A549 (cell line): ENCODE measurements at regions not wholly inside any gene's neighbourhood (a gene's known extent, or its start where the extent isn't known, plus 50 kb on each side); places are given as distances from the start of the nearest gene placed in this dataset.

Source experiments
- ATAC-seq, 2 experiments: fragments of 200-7000 bp in 1 of 2; fragments of >200 bp in 1 of 2; cut with Nextera tagmentation in 1 of 2; cut with Tn5 transposase in 1 of 2; 3 replicates each; pipeline versions ENCODE4 v1.8.0 to v1.9.1; 2018 to 2020; ENCODE audit warnings: mild to moderate bottlenecking in 1 of 2, moderate library complexity in 1 of 2
- CTCF ChIA-PET: fragments of 300-600 bp; sonication (Branson Sonifier 250); formaldehyde crosslinking; extraction: SDS; loops from one replicate; lab custom pipeline; 2021; ENCODE audit warnings: antibody characterized with exemption, inconsistent platforms; lab: Yijun Ruan, JAX
- POLR2A ChIA-PET: fragments of 350-600 bp; formaldehyde crosslinking; extraction: SDS; loops from one replicate; lab custom pipeline; 2021; ENCODE audit warnings: antibody characterized with exemption, inconsistent platforms; lab: Yijun Ruan, JAX
- DNase-seq, 2 experiments: peaks; one replicate each; pipeline versions ENCODE4 v3.0.0 to v3.0.0-alpha.2; 2011 to 2016; ENCODE audit warnings: low read depth in 1 of 2, low spot score in 1 of 2
- FAIRE-seq: peaks from 2 replicates; lab custom pipeline; 2011; peaks lifted over from hg19 to GRCh38; lab: Jason Lieb, UNC
- H3K27ac ChIP-seq, 2 experiments: fragments of >200 bp; sonication (Bioruptor Twin); formaldehyde crosslinking; 3 replicates each; pipeline ENCODE4 v1.5.1; 2016 to 2017
- H3K4me1 ChIP-seq: fragments of >200 bp; sonication (Bioruptor Twin); formaldehyde crosslinking; 3 replicates; pipeline ENCODE4 v1.6.1; 2016
- H3K4me2 ChIP-seq: fragments of >200 bp; sonication (Bioruptor Twin); formaldehyde crosslinking; 3 replicates; pipeline ENCODE4 v1.6.1; 2016
- H3K4me3 ChIP-seq: fragments of >200 bp; sonication (Bioruptor Twin); formaldehyde crosslinking; 3 replicates; pipeline ENCODE4 v1.5.1; 2016
- H3K9me3 ChIP-seq: fragments of >200 bp; sonication (Bioruptor Twin); formaldehyde crosslinking; 3 replicates; pipeline ENCODE4 v1.6.1; 2016
- CBX2 ChIP-seq: fragments of 200-600 bp; sonication (generic); IDR thresholded peaks from 2 replicates; pipeline ENCODE4 v1.6.1; 2016; ENCODE audit warnings: low read depth, mild to moderate bottlenecking, borderline replicate concordance
- CEBPB ChIP-seq, 2 experiments: fragments of >200 bp in 1 of 2; sonication (Bioruptor Twin) in 1 of 2; formaldehyde crosslinking in 1 of 2; IDR thresholded peaks; 2 replicates each; pipeline ENCODE4 v1.6.1; 2012 to 2016
- CHD2 ChIP-seq: fragments of 150-350 bp; IDR thresholded peaks from 2 replicates; pipeline ENCODE4 v1.6.1; 2014; ENCODE audit warnings: low read length; ENCODE audit not compliant: partially characterized antibody
- CHD4 ChIP-seq: fragments of 200-600 bp; sonication (generic); IDR thresholded peaks from 2 replicates; pipeline ENCODE4 v1.6.1; 2016; ENCODE audit warnings: antibody characterized with exemption, mild to moderate bottlenecking, borderline replicate concordance
- E2F6 ChIP-seq: IDR thresholded peaks from 2 replicates; pipeline ENCODE4 v1.6.1; 2012; ENCODE audit warnings: low read depth, borderline replicate concordance
- ESRRA ChIP-seq: fragments of 150-350 bp; IDR thresholded peaks from 2 replicates; pipeline ENCODE4 v1.6.1; 2014; ENCODE audit warnings: mild to moderate bottlenecking, low read length, borderline replicate concordance
- FOXS1 ChIP-seq: fragments of 250-450 bp; sonication (Bioruptor Pico); IDR thresholded peaks from 2 replicates; pipeline ENCODE4 v1.5.0; 2020; ENCODE audit warnings: mild to moderate bottlenecking, moderate library complexity
- GATA3 ChIP-seq: IDR thresholded peaks from 2 replicates; pipeline ENCODE4 v1.6.1; 2012; ENCODE audit warnings: borderline replicate concordance
- HDAC2 ChIP-seq: fragments of 200-600 bp; sonication (generic); IDR thresholded peaks from 2 replicates; pipeline ENCODE4 v1.6.1; 2016
- HMGXB4 ChIP-seq: fragments of 250-450 bp; sonication (Bioruptor Pico); IDR thresholded peaks from 2 replicates; pipeline ENCODE4 v1.5.0; 2021; ENCODE audit warnings: mild to moderate bottlenecking, moderate library complexity, borderline replicate concordance
- HOXA7 ChIP-seq: fragments of 250-450 bp; sonication (Bioruptor Pico); IDR thresholded peaks from 2 replicates; pipeline ENCODE4 v1.5.0; 2020; ENCODE audit warnings: mild to moderate bottlenecking, moderate library complexity
- HOXB13 ChIP-seq: fragments of 250-450 bp; sonication (Bioruptor Pico); IDR thresholded peaks from 2 replicates; pipeline ENCODE4 v1.5.0; 2020; ENCODE audit warnings: low read depth, mild to moderate bottlenecking, moderate library complexity
- HOXB5 ChIP-seq: fragments of 250-450 bp; sonication (Bioruptor Pico); IDR thresholded peaks from 2 replicates; pipeline ENCODE4 v1.5.0; 2020; ENCODE audit warnings: mild to moderate bottlenecking, moderate library complexity
- JUN ChIP-seq, 2 experiments: fragments of >200 bp; sonication (Bioruptor Twin); formaldehyde crosslinking; IDR thresholded peaks; 2 replicates in 1 of 2; 3 replicates in 1 of 2; pipeline ENCODE4 v1.6.1; 2016 to 2017
- MAZ ChIP-seq: fragments of 150-350 bp; IDR thresholded peaks from 2 replicates; pipeline ENCODE4 v1.6.1; 2014; ENCODE audit warnings: antibody characterized with exemption, low read depth, low read length, borderline replicate concordance
- MYC ChIP-seq: IDR thresholded peaks from 2 replicates; pipeline ENCODE4 v1.6.1; 2012; ENCODE audit warnings: mild to moderate bottlenecking, inconsistent platforms, low read length, improper control_type of control experiment, borderline replicate concordance
- NPAS2 ChIP-seq: fragments of 250-450 bp; sonication (Bioruptor Pico); IDR thresholded peaks from 2 replicates; pipeline ENCODE4 v1.8.0; 2022; ENCODE audit warnings: mild to moderate bottlenecking, moderate library complexity, borderline replicate concordance
- NR3C1 ChIP-seq: fragments of >200 bp; sonication (Bioruptor Twin); formaldehyde crosslinking; IDR thresholded peaks from 3 replicates; pipeline ENCODE4 v1.6.1; 2017
- PHF8 ChIP-seq: fragments of 200-600 bp; sonication (generic); IDR thresholded peaks from 2 replicates; pipeline ENCODE4 v1.6.1; 2016; ENCODE audit warnings: low read depth, mild to moderate bottlenecking, antibody characterized with exemption, moderate library complexity, borderline replicate concordance
- POLR2AphosphoS2 ChIP-seq: conservative IDR thresholded peaks from 2 replicates; pipeline ENCODE4 v1.6.1; 2012; ENCODE audit warnings: low read length, improper control_type of control experiment, inconsistent platforms
- RAD21 ChIP-seq, 2 experiments: fragments of >200 bp in 1 of 2; sonication (Bioruptor Twin) in 1 of 2; formaldehyde crosslinking in 1 of 2; IDR thresholded peaks in 1 of 2; conservative IDR thresholded peaks in 1 of 2; 2 replicates in 1 of 2; 3 replicates in 1 of 2; pipeline ENCODE4 v1.6.1; 2012 to 2018; ENCODE audit warnings: inconsistent platforms in 1 of 2
- RARB ChIP-seq: fragments of 250-450 bp; sonication (Bioruptor Pico); IDR thresholded peaks from 2 replicates; pipeline ENCODE4 v1.8.0; 2021; ENCODE audit warnings: mild to moderate bottlenecking, moderate library complexity
- RFX5 ChIP-seq: fragments of 450-650 bp; IDR thresholded peaks from 2 replicates; pipeline ENCODE4 v1.7.1; 2014; ENCODE audit warnings: antibody characterized with exemption, mild to moderate bottlenecking, moderate library complexity
- ZC3H11A ChIP-seq: fragments of 450-650 bp; IDR thresholded peaks from 2 replicates; pipeline ENCODE4 v1.6.1; 2014; ENCODE audit warnings: antibody characterized with exemption, mild to moderate bottlenecking
- WGBS: methylation state at CpG from one replicate; pipeline ENCODE4 v1.1.6; 2017; ENCODE audit errors: missing lambda C conversion rate; 5-methylcytosine and 5-hydroxymethylcytosine counted together
- TF ChIP-seq, protein P1 (sequence below): fragments of 250-450 bp; sonication (Bioruptor Pico); IDR thresholded peaks from 2 replicates; pipeline ENCODE4 v1.5.0; 2020; ENCODE audit warnings: low read depth, mild to moderate bottlenecking, moderate library complexity
- TF ChIP-seq, protein P2 (sequence below): fragments of >200 bp; sonication (Bioruptor Twin); formaldehyde crosslinking; IDR thresholded peaks from 3 replicates; pipeline ENCODE4 v1.5.1; 2016

DNA sequence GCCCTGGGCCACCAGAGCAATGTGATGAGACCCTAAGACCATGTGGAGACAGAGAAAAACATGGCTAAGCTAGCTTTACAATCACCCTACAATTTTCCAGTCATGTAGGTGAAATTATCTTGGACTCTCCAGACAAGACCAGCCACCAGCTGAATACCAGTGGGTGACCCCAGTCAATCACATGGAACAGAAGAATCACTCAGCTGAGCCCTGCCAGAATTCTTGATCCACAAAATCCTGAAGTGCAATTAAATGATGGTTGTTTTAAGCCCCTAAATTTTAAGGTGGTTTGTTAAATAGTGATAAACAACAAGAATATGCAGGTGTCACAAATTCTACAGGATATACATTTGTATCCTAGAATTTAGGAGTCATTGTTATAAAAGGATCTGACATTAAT, 69.5 kb upstream of the SMIM15 start:
- Histone ChIP-seq H3K9me3 (no peaks in the 10 kb centered on the region), H3K4me2 (no peak overlapping the region), H3K27ac (no peak overlapping the region), H3K4me1 (no peaks in the 10 kb centered on the region), H3K4me3 (no peak overlapping the region)
- CTCF ChIA-PET: no interaction called here
- no peak for TF ChIP-seq CHD4
- TF ChIP-seq RAD21 (conservative IDR thresholded peaks at IDR 0.05 in 1 of 2, IDR thresholded peaks at IDR 0.05 in 1 of 2): no peak
- TF ChIP-seq HOXA7: no peak
- no peak for TF ChIP-seq RFX5
- TF ChIP-seq FOXS1 (CRISPR knock-in tag): no peak
- no peak for TF ChIP-seq PHF8
- TF ChIP-seq RARB (CRISPR knock-in tag): no peak
- TF ChIP-seq ESRRA: no peak
- no peak for TF ChIP-seq NPAS2 (CRISPR knock-in tag)
- TF ChIP-seq JUN (IDR thresholded peaks at IDR 0.05): no peak
- no peak for TF ChIP-seq CHD2
- TF ChIP-seq HMGXB4 (CRISPR knock-in tag): no peak
- TF ChIP-seq, protein P1, sequence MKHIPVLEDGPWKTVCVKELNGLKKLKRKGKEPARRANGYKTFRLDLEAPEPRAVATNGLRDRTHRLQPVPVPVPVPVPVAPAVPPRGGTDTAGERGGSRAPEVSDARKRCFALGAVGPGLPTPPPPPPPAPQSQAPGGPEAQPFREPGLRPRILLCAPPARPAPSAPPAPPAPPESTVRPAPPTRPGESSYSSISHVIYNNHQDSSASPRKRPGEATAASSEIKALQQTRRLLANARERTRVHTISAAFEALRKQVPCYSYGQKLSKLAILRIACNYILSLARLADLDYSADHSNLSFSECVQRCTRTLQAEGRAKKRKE: no peak
- no peak for TF ChIP-seq HDAC2
- no peak for TF ChIP-seq E2F6
- TF ChIP-seq NR3C1: no peak
- no peak for TF ChIP-seq HOXB5 (CRISPR knock-in tag)
- no peak for ATAC-seq
- POLR2A ChIA-PET: no interaction called here
- FAIRE-seq: no peak
- DNase-seq: no peak

- WGBS: 68% methylated on average over 3 of the region's 3 CpGs
- Histone ChIP-seq H3K4me2 (no peak overlapping the region), H3K27ac (no peak overlapping the region), H3K9me3 (no peaks in the 10 kb centered on the region)
- ATAC-seq (no peak), DNase-seq (no peak)
- POLR2A ChIA-PET: no interaction called here
- TF ChIP-seq JUN (IDR thresholded peaks at IDR 0.05): no peak
- no peak for TF ChIP-seq GATA3
- no peak for TF ChIP-seq CEBPB (IDR thresholded peaks at IDR 0.05)
- TF ChIP-seq HMGXB4 (CRISPR knock-in tag): no peak
- TF ChIP-seq, all 56 proteins: peak for 0
- FAIRE-seq: no peak
- CTCF ChIA-PET: no interaction called here
- no peak overlapping the region for H3K4me3 ChIP-seq
- no peaks in the 10 kb centered on the region for H3K4me1 ChIP-seq
Measured at GRCh38 chr5:61232490-61233050, 70.3 kb upstream of the SMIM15 start.

GRCh38 chr5:61234019-61234418, 71.8 kb upstream of the SMIM15 start:
- no peak for DNase-seq
- no peak overlapping the region for H3K27ac ChIP-seq
- ATAC-seq: no peak
- WGBS: 78% methylated on average over 4 of the region's 4 CpGs
- ChIA-PET CTCF (no interaction called here), POLR2A (no interaction called here)
- FAIRE-seq: no peak
- H3K4me3 ChIP-seq: no peak overlapping the region
- no peak overlapping the region for H3K4me2 ChIP-seq
- H3K4me1 ChIP-seq: no peaks in the 10 kb centered on the region
- TF ChIP-seq CHD4 (no peak), HOXB13 (CRISPR knock-in tag) (no peak), ZC3H11A (no peak), PHF8 (no peak), NPAS2 (CRISPR knock-in tag) (no peak), CHD2 (no peak), GATA3 (no peak), MYC (no peak), MAZ (no peak), CBX2 (no peak), POLR2AphosphoS2 (no peak), CEBPB (IDR thresholded peaks at IDR 0.05) (no peak), FOXS1 (CRISPR knock-in tag) (no peak)
- TF ChIP-seq, protein P2, sequence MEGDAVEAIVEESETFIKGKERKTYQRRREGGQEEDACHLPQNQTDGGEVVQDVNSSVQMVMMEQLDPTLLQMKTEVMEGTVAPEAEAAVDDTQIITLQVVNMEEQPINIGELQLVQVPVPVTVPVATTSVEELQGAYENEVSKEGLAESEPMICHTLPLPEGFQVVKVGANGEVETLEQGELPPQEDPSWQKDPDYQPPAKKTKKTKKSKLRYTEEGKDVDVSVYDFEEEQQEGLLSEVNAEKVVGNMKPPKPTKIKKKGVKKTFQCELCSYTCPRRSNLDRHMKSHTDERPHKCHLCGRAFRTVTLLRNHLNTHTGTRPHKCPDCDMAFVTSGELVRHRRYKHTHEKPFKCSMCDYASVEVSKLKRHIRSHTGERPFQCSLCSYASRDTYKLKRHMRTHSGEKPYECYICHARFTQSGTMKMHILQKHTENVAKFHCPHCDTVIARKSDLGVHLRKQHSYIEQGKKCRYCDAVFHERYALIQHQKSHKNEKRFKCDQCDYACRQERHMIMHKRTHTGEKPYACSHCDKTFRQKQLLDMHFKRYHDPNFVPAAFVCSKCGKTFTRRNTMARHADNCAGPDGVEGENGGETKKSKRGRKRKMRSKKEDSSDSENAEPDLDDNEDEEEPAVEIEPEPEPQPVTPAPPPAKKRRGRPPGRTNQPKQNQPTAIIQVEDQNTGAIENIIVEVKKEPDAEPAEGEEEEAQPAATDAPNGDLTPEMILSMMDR: no peak
- H3K9me3 ChIP-seq: no peaks in the 10 kb centered on the region
